ENCODE measurements at regions not wholly inside any gene's neighbourhood (a gene's known extent, or its start where the extent isn't known, plus 50 kb on each side); places are given as distances from the start of the nearest gene placed in this dataset.
"Not testable (repeated sequence)": the region's sequence is repeated elsewhere in the genome, so short reads cannot be mapped to it uniquely, and the experiment has no call there.

DNA sequence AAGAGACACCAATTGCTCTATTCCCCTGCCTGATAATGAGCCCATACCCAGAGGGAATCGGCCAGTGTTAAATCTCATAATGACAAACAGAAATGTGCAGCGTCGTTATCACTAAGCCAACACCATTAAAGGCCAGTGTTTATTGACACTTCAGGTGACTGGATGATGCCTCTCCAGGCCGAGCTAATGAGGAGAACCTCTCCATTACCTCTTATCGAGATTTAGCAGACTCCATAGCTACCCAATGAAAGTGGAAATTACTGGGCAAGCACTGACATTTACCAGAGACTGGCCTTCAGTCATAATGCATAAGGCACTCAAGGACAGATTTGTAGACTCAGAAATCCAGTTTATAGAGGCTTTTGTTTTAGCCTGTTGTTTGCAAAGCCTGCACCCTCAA, 669.5 kb downstream of the MAFB start:
- DNase-seq = no peak

GRCh38 chr20:40017765-40018164, 671.3 kb downstream of the MAFB start:
- no peak for DNase-seq

- no peak for DNase-seq
Measured at GRCh38 chr20:40016890-40017289, 672.1 kb downstream of the MAFB start.

DNA sequence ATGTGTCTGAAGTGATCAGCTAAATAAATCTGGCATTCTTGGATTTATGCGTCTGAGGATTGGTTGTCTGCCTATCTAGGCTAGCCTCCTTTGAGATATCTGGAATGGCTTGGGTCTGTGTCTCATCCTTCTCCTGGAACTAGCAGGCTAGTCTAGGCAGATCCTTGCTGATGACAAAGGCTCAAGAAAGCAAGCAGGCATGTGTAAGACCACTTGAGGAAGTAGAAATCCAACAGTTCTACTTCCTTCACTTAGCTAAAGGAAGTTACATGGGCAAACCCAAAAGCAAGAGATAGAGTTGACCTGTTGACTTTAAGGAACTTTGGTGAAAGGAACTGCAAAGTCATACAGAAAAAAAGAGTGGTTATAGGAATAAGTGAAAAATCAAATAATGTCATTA, 672.6 kb downstream of the MAFB start:
- DNase-seq = no peak

DNA sequence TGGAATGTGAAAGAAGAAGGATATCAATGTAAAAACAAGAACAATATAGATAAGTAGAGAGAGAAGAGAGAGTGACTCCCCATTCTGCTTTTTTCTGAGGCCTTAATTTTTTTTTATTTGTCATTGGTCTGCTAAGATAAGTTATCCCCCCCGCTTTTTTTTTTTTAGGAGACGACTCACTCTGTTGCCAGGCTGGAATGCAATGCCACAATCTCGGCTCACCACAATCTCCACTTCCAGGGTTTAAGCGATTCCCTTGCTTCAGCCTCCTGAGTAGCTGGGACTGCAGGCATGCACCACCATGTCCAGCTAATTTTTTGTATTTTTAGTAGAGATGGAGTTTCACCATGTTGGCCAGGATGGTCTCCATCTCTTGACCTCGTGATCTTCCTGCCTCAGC, 677.0 kb downstream of the MAFB start:
- DNase-seq = not testable (repeated sequence)

GRCh38 chr20:40010483-40010882, 678.6 kb downstream of the MAFB start:
- no peak for DNase-seq

DNA sequence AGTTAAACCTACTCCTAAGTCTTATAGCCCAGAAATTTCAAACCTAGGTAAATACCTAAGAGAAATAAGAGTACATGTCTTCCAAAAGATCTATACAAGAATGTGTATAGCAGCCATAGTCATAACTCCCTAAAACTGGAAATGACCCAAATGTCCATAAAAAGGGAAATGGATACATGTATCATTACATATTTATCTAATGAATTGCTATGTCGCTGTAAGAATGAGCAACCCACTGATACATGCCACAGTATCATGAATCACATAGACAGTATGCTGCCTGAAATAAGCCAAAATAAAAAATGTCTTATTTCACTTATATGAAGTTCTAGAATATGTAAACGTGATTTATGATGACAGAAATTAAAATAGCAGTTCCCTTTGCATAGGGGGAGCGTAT, 679.5 kb downstream of the MAFB start:
- no peak for DNase-seq

GRCh38 chr20:40008177-40008576, 680.9 kb downstream of the MAFB start:
- DNase-seq = no peak

GRCh38 chr20:40006168-40006860, 682.7 kb downstream of the MAFB start:
- DNase-seq = no peak

DNA sequence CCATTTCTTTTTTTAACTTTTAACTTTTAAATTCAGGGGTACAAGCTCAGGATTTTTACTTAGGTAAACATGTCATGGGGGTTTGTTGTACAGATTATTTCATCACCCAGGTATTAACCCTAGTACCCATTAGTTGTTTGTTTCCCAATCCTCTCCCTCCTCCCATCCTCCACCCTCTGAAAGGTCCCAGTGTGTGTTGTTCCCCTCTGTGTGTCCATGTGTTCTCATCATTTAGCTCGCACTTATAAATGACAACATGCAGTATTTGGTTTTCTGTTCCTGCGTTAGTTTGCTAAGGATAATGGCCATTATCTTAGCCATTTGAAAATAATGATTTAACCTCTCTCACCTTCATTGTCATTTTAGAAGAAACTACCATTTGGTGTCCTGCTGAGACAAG, 684.9 kb downstream of the MAFB start:
- DNase-seq = not testable (repeated sequence)

GRCh38 chr20:39993742-39994141, 695.3 kb downstream of the MAFB start:
- DNase-seq = no peak

- DNase-seq = no peak
Measured at GRCh38 chr20:39990692-39991091, 698.3 kb downstream of the MAFB start.

GRCh38 chr20:39988991-39989390, 700.0 kb downstream of the MAFB start:
- DNase-seq = no peak

DNA sequence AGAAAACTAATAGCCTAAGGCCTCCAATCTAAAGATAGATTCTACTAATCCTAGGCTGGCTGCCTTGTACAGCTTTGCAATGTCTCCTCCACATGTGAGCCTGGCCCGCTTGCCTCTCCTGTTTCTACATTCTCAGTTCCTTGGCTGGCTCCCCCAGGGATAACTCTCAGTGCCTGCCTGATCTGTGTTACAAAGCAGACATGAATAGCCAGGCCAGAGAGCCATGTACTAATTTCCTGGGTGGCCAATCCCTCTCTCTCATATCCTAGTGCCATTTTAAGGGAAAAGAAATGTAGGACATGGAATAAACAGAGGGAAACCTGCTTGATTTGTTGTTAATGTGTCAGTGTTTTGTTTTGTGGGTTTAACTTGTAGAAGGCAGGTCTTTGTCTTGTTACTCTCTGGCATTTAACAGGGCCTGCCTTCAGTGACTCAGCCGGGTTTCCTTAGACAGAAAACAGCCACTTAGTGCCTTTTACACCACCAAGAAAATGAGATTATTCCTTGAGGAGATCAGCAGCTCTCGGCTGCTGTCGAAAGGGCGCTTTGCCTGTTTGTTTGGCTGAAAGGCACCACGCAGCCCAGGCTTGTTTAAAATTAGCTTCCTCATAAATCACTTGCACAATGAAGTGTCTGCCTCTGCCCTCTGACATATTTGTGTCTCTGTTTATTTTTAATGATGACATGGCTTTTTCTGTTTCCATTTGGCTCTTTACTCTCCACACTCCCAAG, 702.7 kb downstream of the MAFB start:
- DNase-seq = no peak

GRCh38 chr20:39985271-39985827, 703.7 kb downstream of the MAFB start:
- no peak for DNase-seq

GRCh38 chr20:39983655-39984054, 705.4 kb downstream of the MAFB start:
- DNase-seq = no peak

DNA sequence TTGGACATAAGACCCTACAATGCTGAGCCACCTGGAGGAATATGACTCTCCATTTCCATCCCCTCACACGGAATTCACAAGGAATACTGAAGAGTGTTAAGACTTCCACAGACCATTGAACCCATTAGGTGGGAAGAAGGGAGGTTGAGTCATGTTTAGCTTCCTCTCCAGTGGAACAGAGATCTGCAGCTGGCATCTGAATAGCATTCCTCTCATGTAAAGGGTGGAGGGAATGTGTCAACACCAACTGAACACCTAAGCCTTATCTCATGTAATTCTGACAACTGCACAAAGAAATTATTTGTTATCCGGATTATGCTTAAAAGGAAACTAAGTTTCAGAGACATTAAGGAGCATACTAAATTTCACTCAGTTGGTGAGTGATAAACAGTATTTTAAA, 705.9 kb downstream of the MAFB start:
- DNase-seq = no peak

- DNase-seq = no peak
Measured at GRCh38 chr20:39974966-39975501, 714.0 kb downstream of the MAFB start.

GRCh38 chr20:39968495-39968894, 720.5 kb downstream of the MAFB start:
- no peak for DNase-seq

- DNase-seq = no peak
Measured at GRCh38 chr20:39967806-39968205, 721.2 kb downstream of the MAFB start.

DNA sequence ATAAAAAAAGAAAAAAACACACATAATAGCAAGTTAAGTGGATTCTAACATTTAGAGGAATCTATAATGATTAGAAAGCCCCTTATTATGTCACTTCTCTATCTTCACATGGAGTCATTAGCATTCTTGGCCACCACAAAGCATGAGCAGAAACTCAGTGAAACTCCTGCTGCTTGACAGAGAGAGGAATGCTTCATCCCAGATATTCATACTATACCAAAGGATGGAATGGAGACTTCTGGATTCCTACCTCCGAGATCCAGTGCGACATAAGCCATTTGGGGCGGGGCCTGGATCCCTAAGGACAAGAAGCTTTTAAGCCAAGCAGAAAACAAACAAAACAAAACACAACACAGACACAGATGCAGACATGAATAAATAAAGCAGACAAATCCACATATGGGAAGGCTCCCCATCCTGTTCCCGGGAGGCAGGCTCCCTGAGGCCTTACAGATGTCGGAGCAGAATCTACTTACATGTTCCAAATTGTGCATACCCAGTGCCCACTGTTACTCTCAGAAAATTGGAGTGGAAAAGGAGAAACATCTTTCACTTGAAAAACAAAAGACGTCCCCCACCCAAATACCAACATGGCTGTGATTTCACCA, 727.3 kb downstream of the MAFB start:
- no peak for DNase-seq

DNA sequence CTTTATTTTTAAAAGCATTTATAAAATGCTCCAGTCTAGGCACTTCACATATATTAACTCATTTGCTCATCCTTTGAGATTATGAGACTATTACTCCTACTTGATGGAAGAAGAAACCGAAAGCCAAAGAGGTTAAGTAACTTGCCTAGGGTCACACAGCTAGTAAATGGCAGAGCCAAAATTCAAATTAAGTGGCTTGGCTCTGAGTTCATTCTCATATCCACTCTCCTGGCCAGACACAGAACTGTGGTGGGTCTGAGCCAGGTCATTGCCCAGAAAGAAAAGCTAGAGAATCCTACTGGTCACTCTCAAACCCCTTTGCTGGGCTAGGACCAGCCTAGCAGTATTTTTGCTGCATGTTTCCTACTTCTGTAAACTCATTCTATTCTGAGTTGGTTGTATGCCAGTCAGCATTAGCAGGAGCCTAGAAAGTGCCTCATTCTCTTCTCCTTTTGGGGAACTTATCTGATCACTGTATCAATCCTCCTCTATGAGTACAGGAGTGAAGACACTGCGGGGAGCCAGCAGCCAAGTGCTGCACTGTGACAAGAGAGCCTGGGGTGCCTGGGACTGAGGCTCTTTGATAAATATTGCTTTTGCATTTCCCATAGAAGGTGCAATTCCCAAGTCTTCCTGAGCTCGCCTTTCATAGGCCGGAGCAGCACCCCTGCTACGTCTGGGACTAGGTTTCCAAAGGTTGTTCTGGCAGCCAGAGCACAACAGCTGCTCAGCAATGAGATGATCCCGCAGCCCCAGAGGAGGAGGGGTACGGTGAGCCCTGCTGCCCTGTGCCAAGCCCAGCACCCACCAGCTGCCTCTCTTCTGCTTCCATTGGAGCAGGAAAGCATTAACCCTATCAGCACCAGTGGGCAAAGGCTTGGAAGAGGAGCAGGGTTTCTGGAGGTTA, 728.3 kb downstream of the MAFB start:
- no peak for DNase-seq

DNA sequence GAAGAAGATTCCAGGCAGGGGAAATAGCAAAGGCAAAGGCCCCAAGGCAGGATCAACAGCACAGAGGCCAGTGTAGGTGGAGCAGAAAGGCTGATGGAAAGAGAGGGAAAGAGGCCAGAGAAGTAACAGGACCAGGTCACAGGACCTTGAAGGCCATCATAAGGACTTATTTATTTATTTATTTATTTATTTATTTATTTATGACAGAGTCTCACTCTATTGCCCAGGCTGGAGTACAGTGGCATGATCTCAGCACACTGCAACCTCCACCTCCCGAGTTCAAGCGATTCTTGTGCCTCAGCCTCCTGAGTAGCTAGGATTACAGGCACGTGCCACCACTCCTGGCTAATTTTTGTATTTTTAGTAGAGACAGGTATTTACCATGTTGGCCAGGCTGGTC, 731.1 kb downstream of the MAFB start:
- DNase-seq = not testable (repeated sequence)

All from activated CD4-positive, CD25-positive, alpha-beta regulatory T cell (primary cell).